ENCODE measurements at regions not wholly inside any gene's neighbourhood (a gene's known extent, or its start where the extent isn't known, plus 50 kb on each side); places are given as distances from the start of the nearest gene placed in this dataset.

DNA sequence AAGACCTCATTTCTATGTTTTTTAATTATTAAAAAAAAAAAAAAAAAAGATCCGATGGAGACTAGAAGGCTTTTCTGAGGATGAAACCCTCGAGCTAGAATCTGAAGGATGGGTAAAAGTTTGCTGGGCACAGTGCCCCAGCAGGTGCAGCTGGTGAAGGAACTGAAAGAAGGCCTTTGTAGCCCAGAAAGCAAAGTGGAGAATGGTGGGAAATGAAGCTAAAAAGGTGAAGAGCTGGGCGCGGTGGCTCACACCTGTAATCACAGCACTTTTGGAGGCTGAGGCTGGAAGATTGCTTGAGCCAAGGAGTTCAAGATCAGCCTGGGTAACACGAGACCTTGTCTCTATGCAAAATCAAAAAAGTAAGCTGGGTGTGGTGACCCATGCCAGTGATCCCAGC, 50.3 kb upstream of the SEC14L1 start:
- H3K4me3 ChIP-seq (ENCODE audit: low read length), result no peak overlapping the region
- no peaks in the 10 kb centered on the region for H3F3A ChIP-seq (ENCODE audit: insufficient read depth, low read length, poor library complexity, severe bottlenecking)
- H3K36me3 ChIP-seq (ENCODE audit: insufficient read depth, low read length), result no peaks in the 10 kb centered on the region
- no peaks in the 10 kb centered on the region for H3K79me2 ChIP-seq (replicated peaks; ENCODE audit: insufficient read depth, low read length)
- H3K27me3 ChIP-seq (ENCODE audit: insufficient read depth, low read depth, low read length), result no peaks in the 10 kb centered on the region
- H3K9me3 ChIP-seq (ENCODE audit: low read length), result no peaks in the 10 kb centered on the region
- H3K27ac ChIP-seq (ENCODE audit: low read length), result no peak overlapping the region
- H2AFZ ChIP-seq (ENCODE audit: low read depth, low read length), result no peak overlapping the region
- H3K9ac ChIP-seq (ENCODE audit: low read length), result no peak overlapping the region
- no peak for TF ChIP-seq RAD21 (conservative IDR thresholded peaks at IDR 0.05)
- TF ChIP-seq MXI1 (conservative IDR thresholded peaks at IDR 0.05; ENCODE audit: poor library complexity, severe bottlenecking), result no peak
- no peak for TF ChIP-seq TAF1 (IDR thresholded peaks at IDR 0.05; ENCODE audit: low read depth)
- TF ChIP-seq EP300 (conservative IDR thresholded peaks at IDR 0.05; ENCODE audit: poor library complexity, severe bottlenecking), result no peak
- TF ChIP-seq EZH2 (IDR thresholded peaks at IDR 0.05; ENCODE audit: borderline replicate concordance, insufficient read depth, low read length, poor library complexity, severe bottlenecking), result no peak
- TF ChIP-seq, protein P1, sequence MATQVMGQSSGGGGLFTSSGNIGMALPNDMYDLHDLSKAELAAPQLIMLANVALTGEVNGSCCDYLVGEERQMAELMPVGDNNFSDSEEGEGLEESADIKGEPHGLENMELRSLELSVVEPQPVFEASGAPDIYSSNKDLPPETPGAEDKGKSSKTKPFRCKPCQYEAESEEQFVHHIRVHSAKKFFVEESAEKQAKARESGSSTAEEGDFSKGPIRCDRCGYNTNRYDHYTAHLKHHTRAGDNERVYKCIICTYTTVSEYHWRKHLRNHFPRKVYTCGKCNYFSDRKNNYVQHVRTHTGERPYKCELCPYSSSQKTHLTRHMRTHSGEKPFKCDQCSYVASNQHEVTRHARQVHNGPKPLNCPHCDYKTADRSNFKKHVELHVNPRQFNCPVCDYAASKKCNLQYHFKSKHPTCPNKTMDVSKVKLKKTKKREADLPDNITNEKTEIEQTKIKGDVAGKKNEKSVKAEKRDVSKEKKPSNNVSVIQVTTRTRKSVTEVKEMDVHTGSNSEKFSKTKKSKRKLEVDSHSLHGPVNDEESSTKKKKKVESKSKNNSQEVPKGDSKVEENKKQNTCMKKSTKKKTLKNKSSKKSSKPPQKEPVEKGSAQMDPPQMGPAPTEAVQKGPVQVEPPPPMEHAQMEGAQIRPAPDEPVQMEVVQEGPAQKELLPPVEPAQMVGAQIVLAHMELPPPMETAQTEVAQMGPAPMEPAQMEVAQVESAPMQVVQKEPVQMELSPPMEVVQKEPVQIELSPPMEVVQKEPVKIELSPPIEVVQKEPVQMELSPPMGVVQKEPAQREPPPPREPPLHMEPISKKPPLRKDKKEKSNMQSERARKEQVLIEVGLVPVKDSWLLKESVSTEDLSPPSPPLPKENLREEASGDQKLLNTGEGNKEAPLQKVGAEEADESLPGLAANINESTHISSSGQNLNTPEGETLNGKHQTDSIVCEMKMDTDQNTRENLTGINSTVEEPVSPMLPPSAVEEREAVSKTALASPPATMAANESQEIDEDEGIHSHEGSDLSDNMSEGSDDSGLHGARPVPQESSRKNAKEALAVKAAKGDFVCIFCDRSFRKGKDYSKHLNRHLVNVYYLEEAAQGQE (IDR thresholded peaks at IDR 0.05; ENCODE audit: borderline replicate concordance), result no peak
- TF ChIP-seq SMC3 (conservative IDR thresholded peaks at IDR 0.05; ENCODE audit: poor library complexity), result no peak
- TF ChIP-seq POLR2AphosphoS5 (IDR thresholded peaks at IDR 0.05), result no peak
- TF ChIP-seq, protein P2, sequence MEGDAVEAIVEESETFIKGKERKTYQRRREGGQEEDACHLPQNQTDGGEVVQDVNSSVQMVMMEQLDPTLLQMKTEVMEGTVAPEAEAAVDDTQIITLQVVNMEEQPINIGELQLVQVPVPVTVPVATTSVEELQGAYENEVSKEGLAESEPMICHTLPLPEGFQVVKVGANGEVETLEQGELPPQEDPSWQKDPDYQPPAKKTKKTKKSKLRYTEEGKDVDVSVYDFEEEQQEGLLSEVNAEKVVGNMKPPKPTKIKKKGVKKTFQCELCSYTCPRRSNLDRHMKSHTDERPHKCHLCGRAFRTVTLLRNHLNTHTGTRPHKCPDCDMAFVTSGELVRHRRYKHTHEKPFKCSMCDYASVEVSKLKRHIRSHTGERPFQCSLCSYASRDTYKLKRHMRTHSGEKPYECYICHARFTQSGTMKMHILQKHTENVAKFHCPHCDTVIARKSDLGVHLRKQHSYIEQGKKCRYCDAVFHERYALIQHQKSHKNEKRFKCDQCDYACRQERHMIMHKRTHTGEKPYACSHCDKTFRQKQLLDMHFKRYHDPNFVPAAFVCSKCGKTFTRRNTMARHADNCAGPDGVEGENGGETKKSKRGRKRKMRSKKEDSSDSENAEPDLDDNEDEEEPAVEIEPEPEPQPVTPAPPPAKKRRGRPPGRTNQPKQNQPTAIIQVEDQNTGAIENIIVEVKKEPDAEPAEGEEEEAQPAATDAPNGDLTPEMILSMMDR (IDR thresholded peaks at IDR 0.05; ENCODE audit: poor library complexity, severe bottlenecking), result no peak
- no peak overlapping the region for H3K4me2 ChIP-seq (ENCODE audit: low read length)
- no peaks in the 10 kb centered on the region for H3K9me2 ChIP-seq (ENCODE audit: insufficient read depth, low read length)
- H4K20me1 ChIP-seq (ENCODE audit: insufficient read depth), result no peaks in the 10 kb centered on the region

Small RNAs in the stretch of these regions (small RNA-seq; reads per million reads assigned to genes)
- gene RF00017, result 0 reads per million in 3 experiments
- 0 reads per million in 3 experiments for gene SCARNA16
